PC-3 (cell line): ENCODE measurements at regions not wholly inside any gene's neighbourhood (a gene's known extent, or its start where the extent isn't known, plus 50 kb on each side); places are given as distances from the start of the nearest gene placed in this dataset.
"Not testable (repeated sequence)": the region's sequence is repeated elsewhere in the genome, so short reads cannot be mapped to it uniquely, and the experiment has no call there.

Source experiments
- ATAC-seq: fragments of 200-7000 bp; cut with Tn5 transposase; 2 replicates; pipeline ENCODE4 v1.9.1; 2020; ENCODE audit warnings: mild to moderate bottlenecking, moderate library complexity
- BruUV-seq: library from RNA; stranded (reverse); fragments of 400-500 nt; replicated peaks from 2 replicates; lab custom pipeline; 2021; lab: Mats Ljungman, UMichigan
- CTCF ChIA-PET: fragments of 300-600 bp; sonication (Branson Sonifier 250); formaldehyde crosslinking; loops from one replicate; lab custom pipeline; 2022; ENCODE audit warnings: antibody characterized with exemption; lab: Charles Lee
- POLR2A ChIA-PET: fragments of 300-600 bp; sonication (Branson Sonifier 250); formaldehyde crosslinking; loops from one replicate; lab custom pipeline; 2022; ENCODE audit warnings: antibody characterized with exemption; ENCODE audit not compliant: unreplicated experiment; lab: Charles Lee
- DNase-seq: peaks from one replicate; pipeline ENCODE4 v3.0.0-alpha.2; 2015
- H2AFZ ChIP-seq: fragments of 300-600 bp; sonication (generic); 2 replicates; pipeline ENCODE4 v1.6.0; 2016; ENCODE audit warnings: antibody characterized with exemption, low read length
- H3F3A ChIP-seq: fragments of 300-600 bp; sonication (generic); one replicate; pipeline ENCODE4 v1.6.0; 2017; ENCODE audit warnings: antibody characterized with exemption, low read length, control low read depth, mild to moderate bottlenecking; ENCODE audit not compliant: unreplicated experiment
- H3K27ac ChIP-seq: fragments of 300-600 bp; sonication (generic); 2 replicates; pipeline ENCODE4 v1.5.1; 2016; ENCODE audit warnings: mild to moderate bottlenecking, low read length
- H3K27me3 ChIP-seq: fragments of 300-600 bp; sonication (generic); 2 replicates; pipeline ENCODE4 v1.6.1; 2016; ENCODE audit warnings: low read length, mixed read lengths
- H3K36me3 ChIP-seq: fragments of 300-600 bp; sonication (generic); 2 replicates; pipeline ENCODE4 v1.6.1; 2016; ENCODE audit warnings: low read depth, mixed run types, low read length, mixed read lengths
- H3K4me1 ChIP-seq: fragments of 300-600 bp; sonication (generic); 2 replicates; pipeline ENCODE4 v1.5.1; 2016; ENCODE audit warnings: low read length; ENCODE audit not compliant: insufficient read depth
- H3K4me2 ChIP-seq: fragments of 300-600 bp; sonication (generic); 2 replicates; pipeline ENCODE4 v1.6.0; 2016; ENCODE audit warnings: low read length
- H3K4me3 ChIP-seq: fragments of 300-600 bp; sonication (generic); 2 replicates; pipeline ENCODE4 v1.5.1; 2016; ENCODE audit warnings: mild to moderate bottlenecking, low read length, mixed read lengths
- H3K79me2 ChIP-seq: fragments of 300-600 bp; sonication (generic); 2 replicates; pipeline ENCODE4 v1.6.1; 2017; ENCODE audit warnings: low read length, mixed read lengths
- H3K9ac ChIP-seq: fragments of 300-600 bp; sonication (generic); 2 replicates; pipeline ENCODE4 v1.6.0; 2016; ENCODE audit warnings: mild to moderate bottlenecking, low read length
- H3K9me2 ChIP-seq: fragments of 300-600 bp; sonication (generic); replicated peaks from 2 replicates; pipeline ENCODE4 v1.6.1; 2016; ENCODE audit warnings: mixed run types, low read length, mixed read lengths
- H3K9me3 ChIP-seq: fragments of 300-600 bp; sonication (generic); 2 replicates; pipeline ENCODE4 v1.6.1; 2016; ENCODE audit warnings: low read length, mixed read lengths
- H4K20me1 ChIP-seq: fragments of 300-600 bp; sonication (generic); 2 replicates; pipeline ENCODE4 v1.6.1; 2016; ENCODE audit warnings: low read length, mixed read lengths
- CTCF ChIP-seq: fragments of 300-600 bp; sonication (generic); conservative IDR thresholded peaks from 2 replicates; pipeline ENCODE4 v1.5.1; 2017; ENCODE audit warnings: antibody characterized with exemption, low read depth, mild to moderate bottlenecking, low read length
- EZH2 ChIP-seq: fragments of 300-600 bp; sonication (generic); IDR thresholded peaks from one replicate; pipeline ENCODE4 v1.6.1; 2017; ENCODE audit warnings: antibody characterized with exemption, mild to moderate bottlenecking, low read length; ENCODE audit not compliant: unreplicated experiment
- EZH2phosphoT487 ChIP-seq: fragments of 300-600 bp; sonication (generic); IDR thresholded peaks from 2 replicates; pipeline ENCODE4 v1.6.1; 2018; ENCODE audit warnings: mild to moderate bottlenecking, antibody characterized with exemption, low read length, borderline replicate concordance
- intact Hi-C: fragments of 100-400 bp; cut with micrococcal nuclease; formaldehyde crosslinking; loops from 2 replicates; pipeline ENCODE4 v1.9.0; 2023

GRCh38 chr7:135872861-135873260 is 104.3 kb downstream of the MTPN start:
- H3K27ac ChIP-seq, POLR2A ChIA-PET, H2AFZ ChIP-seq, CTCF ChIA-PET, H3K9ac ChIP-seq, H3F3A ChIP-seq, H3K9me2 ChIP-seq, ATAC-seq, H3K4me3 ChIP-seq, H3K9me3 ChIP-seq, DNase-seq, H3K36me3 ChIP-seq, H3K4me2 ChIP-seq, H4K20me1 ChIP-seq, H3K27me3 ChIP-seq, intact Hi-C loops, H3K79me2 ChIP-seq, BruUV-seq: not testable (repeated sequence)
- H3K4me1 ChIP-seq = peaks cover 11% of the 10 kb centered on the region

GRCh38 chr7:135862586-135863340 is 114.2 kb upstream of the FAM180A start:
- H3K9me2 ChIP-seq = no peaks in the 10 kb centered on the region
- DNase-seq (no peak), ATAC-seq (no peak)
- H3F3A ChIP-seq = no peaks in the 10 kb centered on the region
- no peaks in the 10 kb centered on the region for H3K79me2 ChIP-seq
- no peak overlapping the region for H3K27ac ChIP-seq
- CTCF ChIA-PET = no interaction called here
- H3K27me3 ChIP-seq = no peaks in the 10 kb centered on the region
- H3K4me2 ChIP-seq = no peak overlapping the region
- no peak overlapping the region for H3K4me3 ChIP-seq
- no TSS peak for BruUV-seq
- intact Hi-C loops = no loop called here
- peaks cover 7% of the 10 kb centered on the region; the same call in 1 of the 2 replicates for H3K4me1 ChIP-seq
- no peaks in the 10 kb centered on the region for H3K36me3 ChIP-seq
- H4K20me1 ChIP-seq = no peaks in the 10 kb centered on the region
- H2AFZ ChIP-seq = no peak overlapping the region
- POLR2A ChIA-PET = no interaction called here
- no peaks in the 10 kb centered on the region for H3K9me3 ChIP-seq
- no peak overlapping the region for H3K9ac ChIP-seq
- TF ChIP-seq EZH2phosphoT487 (no peak), EZH2 (no peak), CTCF (no peak)

GRCh38 chr7:135859538-135859937 is 110.9 kb upstream of the FAM180A start:
- no peaks in the 10 kb centered on the region for H4K20me1 ChIP-seq
- H3K27ac ChIP-seq = no peak overlapping the region
- no peaks in the 10 kb centered on the region for H3K9me3 ChIP-seq
- POLR2A ChIA-PET = no interaction called here
- no peak for TF ChIP-seq EZH2phosphoT487
- TF ChIP-seq CTCF = no peak
- peaks cover 25% of the 10 kb centered on the region for H3K4me1 ChIP-seq
- no peak overlapping the region for H2AFZ ChIP-seq
- H3K36me3 ChIP-seq = no peaks in the 10 kb centered on the region
- H3K9ac ChIP-seq = no peak overlapping the region
- intact Hi-C loops = no loop called here
- H3K4me3 ChIP-seq = no peak overlapping the region
- H3K27me3 ChIP-seq = no peaks in the 10 kb centered on the region
- ATAC-seq (peak; percentile 76), DNase-seq (peak; percentile 65)
- no TSS peak for BruUV-seq
- H3F3A ChIP-seq = no peaks in the 10 kb centered on the region
- CTCF ChIA-PET = no interaction called here
- no peak overlapping the region for H3K4me2 ChIP-seq
- H3K9me2 ChIP-seq = no peaks in the 10 kb centered on the region
- H3K79me2 ChIP-seq = no peaks in the 10 kb centered on the region
